H9 (cell line): ENCODE measurements at regions not wholly inside any gene's neighbourhood (a gene's known extent, or its start where the extent isn't known, plus 50 kb on each side); places are given as distances from the start of the nearest gene placed in this dataset.

Source experiments
- DNase-seq: peaks from one replicate; pipeline ENCODE4 v3.0.0-alpha.2; 2017
- H2AFZ ChIP-seq: one replicate; pipeline ENCODE4 v1.6.1; 2013; ENCODE audit warnings: mild to moderate bottlenecking, low read length, control low read depth, moderate library complexity
- H2AK5ac ChIP-seq: 2 replicates; pipeline ENCODE4 v1.6.1; 2013; ENCODE audit warnings: low read length, control low read depth, mixed read lengths; ENCODE audit not compliant: insufficient read length
- H2BK120ac ChIP-seq: one replicate; pipeline ENCODE4 v1.6.1; 2013; ENCODE audit warnings: low read depth, mild to moderate bottlenecking, low read length, control low read depth, inconsistent platforms; ENCODE audit not compliant: poor library complexity, severe bottlenecking
- H2BK12ac ChIP-seq: 2 replicates; pipeline ENCODE4 v1.6.1; 2013; ENCODE audit warnings: low read length, control low read depth, mixed read lengths, low read depth; ENCODE audit not compliant: insufficient read length
- H2BK15ac ChIP-seq: 2 replicates; pipeline ENCODE4 v1.6.1; 2013; ENCODE audit warnings: low read depth, low read length, control low read depth
- H2BK20ac ChIP-seq: one replicate; pipeline ENCODE4 v1.6.1; 2013; ENCODE audit warnings: low read depth, mild to moderate bottlenecking, low read length, control low read depth, inconsistent platforms; ENCODE audit not compliant: poor library complexity, severe bottlenecking
- H2BK5ac ChIP-seq: 2 replicates; pipeline ENCODE4 v1.6.1; 2013; ENCODE audit warnings: low read length, control low read depth, mixed read lengths; ENCODE audit not compliant: insufficient read length
- H3K14ac ChIP-seq: 2 replicates; pipeline ENCODE4 v1.6.1; 2013; ENCODE audit warnings: low read length, control low read depth; ENCODE audit not compliant: insufficient read depth
- H3K18ac ChIP-seq: 2 replicates; pipeline ENCODE4 v1.6.1; 2013; ENCODE audit warnings: low read depth, mild to moderate bottlenecking, mixed read lengths, low read length, control low read depth; ENCODE audit not compliant: insufficient read length
- H3K23ac ChIP-seq: 2 replicates; pipeline ENCODE4 v1.6.1; 2013; ENCODE audit warnings: low read length, control low read depth, mixed read lengths, low read depth; ENCODE audit not compliant: insufficient read length
- H3K23me2 ChIP-seq: 2 replicates; pipeline ENCODE4 v1.6.1; 2013; ENCODE audit warnings: low read depth, mild to moderate bottlenecking, mixed read lengths, low read length, control low read depth; ENCODE audit not compliant: insufficient read length, poor library complexity, severe bottlenecking
- H3K27ac ChIP-seq: 2 replicates; pipeline ENCODE4 v1.5.1; 2013; ENCODE audit warnings: low read length, control low read depth, mixed read lengths, low read depth; ENCODE audit not compliant: insufficient read length
- H3K27me3 ChIP-seq: 2 replicates; pipeline ENCODE4 v1.6.1; 2013; ENCODE audit warnings: low read length, control low read depth, inconsistent platforms; ENCODE audit not compliant: insufficient read depth
- H3K4ac ChIP-seq: 2 replicates; pipeline ENCODE4 v1.6.1; 2013; ENCODE audit warnings: low read depth, mild to moderate bottlenecking, control low read depth, inconsistent platforms, low read length, moderate library complexity
- H3K4me1 ChIP-seq: 2 replicates; pipeline ENCODE4 v1.6.1; 2013; ENCODE audit warnings: low read length, control low read depth, inconsistent platforms; ENCODE audit not compliant: insufficient read depth
- H3K4me2 ChIP-seq: 2 replicates; pipeline ENCODE4 v1.6.1; 2013; ENCODE audit warnings: low read length, control low read depth, mixed read lengths; ENCODE audit not compliant: insufficient read length, insufficient read depth
- H3K56ac ChIP-seq: 2 replicates; pipeline ENCODE4 v1.6.1; 2013; ENCODE audit warnings: low read depth, mild to moderate bottlenecking, mixed read lengths, low read length, control low read depth; ENCODE audit not compliant: insufficient read length
- H3K79me1 ChIP-seq: 2 replicates; pipeline ENCODE4 v1.6.1; 2013; ENCODE audit warnings: low read depth, mild to moderate bottlenecking, moderate library complexity, low read length, control low read depth, inconsistent platforms; ENCODE audit not compliant: insufficient read depth, poor library complexity, severe bottlenecking
- H3K79me2 ChIP-seq: 2 replicates; pipeline ENCODE4 v1.6.1; 2013; ENCODE audit warnings: low read length, control low read depth, inconsistent platforms; ENCODE audit not compliant: insufficient read depth
- H3K9ac ChIP-seq: 2 replicates; pipeline ENCODE4 v1.6.1; 2013; ENCODE audit warnings: low read length, control low read depth, mixed read lengths; ENCODE audit not compliant: insufficient read length; ENCODE audit errors: extremely low read depth
- H3K9me3 ChIP-seq: one replicate; pipeline ENCODE4 v1.6.1; 2013; ENCODE audit warnings: low read depth, low read length, inconsistent platforms; ENCODE audit not compliant: control insufficient read depth
- H3T11ph ChIP-seq: one replicate; pipeline ENCODE4 v1.6.1; 2013; ENCODE audit warnings: mild to moderate bottlenecking, low read length, control low read depth, inconsistent platforms
- H4K20me1 ChIP-seq: one replicate; pipeline ENCODE4 v1.6.1; 2013; ENCODE audit not compliant: control insufficient read depth, insufficient read length, insufficient read depth
- H4K5ac ChIP-seq: 2 replicates; pipeline ENCODE4 v1.6.1; 2013; ENCODE audit warnings: low read depth, mild to moderate bottlenecking, mixed read lengths, low read length, control low read depth; ENCODE audit not compliant: insufficient read length
- H4K8ac ChIP-seq: replicated peaks from 2 replicates; pipeline ENCODE4 v1.6.1; 2013; ENCODE audit warnings: low read length, control low read depth, mixed read lengths, low read depth; ENCODE audit not compliant: insufficient read length
- H4K91ac ChIP-seq: 2 replicates; pipeline ENCODE4 v1.6.1; 2013; ENCODE audit warnings: low read depth, mild to moderate bottlenecking, moderate library complexity, mixed read lengths, low read length, control low read depth; ENCODE audit not compliant: insufficient read length
- H3K27ac Mint-ChIP-seq, 3 experiments: 2 replicates in 2 of 3; 3 replicates in 1 of 3; pipeline ENCODE4 v1.8.0; 2020 to 2021; ENCODE audit warnings: mixed read lengths in 3 of 3, mild to moderate bottlenecking in 1 of 3, moderate library complexity in 1 of 3
- H3K27me3 Mint-ChIP-seq: 2 replicates; pipeline ENCODE4 v1.8.0; 2021; ENCODE audit warnings: low read depth, mild to moderate bottlenecking, moderate library complexity, mixed read lengths
- H3K36me3 Mint-ChIP-seq, 3 experiments: 2 replicates in 2 of 3; 3 replicates in 1 of 3; pipeline ENCODE4 v1.8.0; 2020 to 2021; ENCODE audit warnings: low read depth in 3 of 3, mixed read lengths in 3 of 3; ENCODE audit not compliant: insufficient read depth in 1 of 3
- H3K4me1 Mint-ChIP-seq, 2 experiments: 2 replicates each; pipeline ENCODE4 v1.8.0; 2020; ENCODE audit warnings: mixed read lengths in 2 of 2
- H3K4me3 Mint-ChIP-seq, 2 experiments: 2 replicates in 1 of 2; 3 replicates in 1 of 2; pipeline ENCODE4 v1.8.0; 2020 to 2021; ENCODE audit warnings: mild to moderate bottlenecking in 2 of 2, mixed read lengths in 2 of 2, moderate library complexity in 1 of 2
- H3K9me3 Mint-ChIP-seq, 2 experiments: 2 replicates in 1 of 2; 3 replicates in 1 of 2; pipeline ENCODE4 v1.8.0; 2020; ENCODE audit warnings: mild to moderate bottlenecking in 2 of 2, mixed read lengths in 2 of 2, moderate library complexity in 1 of 2
- CTCF ChIP-seq: fragments of 200-600 bp; sonication (generic); conservative IDR thresholded peaks from 3 replicates; pipeline ENCODE4 v1.8.0; 2021; ENCODE audit warnings: antibody characterized with exemption, mild to moderate bottlenecking
- WGBS: extraction: QIAGEN DNeasy Blood & Tissue Kit; methylation state at CpG from one replicate; pipeline ENCODE4 v1.1.7; 2013; ENCODE audit warnings: missing lambda C conversion rate, low lambda C conversion rate, mixed read lengths; ENCODE audit not compliant: insufficient read length; ENCODE audit errors: extremely low coverage; 5-methylcytosine and 5-hydroxymethylcytosine counted together

GRCh38 chr2:191574232-191574631 is 103.7 kb upstream of the NABP1 start:
- Histone ChIP-seq H3K27me3 (no peaks in the 10 kb centered on the region), H2AK5ac (no peak overlapping the region), H2BK15ac (no peak overlapping the region), H2BK12ac (no peak overlapping the region), H4K91ac (no peak overlapping the region), H4K8ac (no peak overlapping the region), H3K79me1 (no peaks in the 10 kb centered on the region), H3K56ac (no peak overlapping the region), H4K20me1 (no peaks in the 10 kb centered on the region), H3T11ph (no peak overlapping the region), H3K4ac (no peak overlapping the region), H2AFZ (no peak overlapping the region), H3K9ac (no peak overlapping the region), H3K4me1 (no peaks in the 10 kb centered on the region), H3K23ac (no peak overlapping the region), H3K4me2 (no peak overlapping the region), H2BK5ac (no peak overlapping the region), H3K18ac (no peak overlapping the region), H2BK20ac (no peak overlapping the region), H3K23me2 (no peaks in the 10 kb centered on the region), H3K9me3 (no peaks in the 10 kb centered on the region), H3K27ac (no peak overlapping the region), H2BK120ac (no peak overlapping the region), H3K14ac (no peak overlapping the region), H3K79me2 (no peaks in the 10 kb centered on the region), H4K5ac (no peak overlapping the region)
- H3K4me3 Mint-ChIP-seq, result no peak overlapping the region
- TF ChIP-seq CTCF, result no peak
- H3K36me3 Mint-ChIP-seq, result no peaks in the 10 kb centered on the region
- 0 out of 2 replicates have a peak, but pooled peaks cover 2% of the 10 kb centered on the region for H3K27me3 Mint-ChIP-seq
- no peaks in the 10 kb centered on the region; a peak in 1 of 5 replicates for H3K9me3 Mint-ChIP-seq
- H3K4me1 Mint-ChIP-seq, result peaks cover 10 to 16% of the 10 kb centered on the region in 2 experiments
- no peak for DNase-seq
- WGBS, result no CpG with 5 or more reads among the region's 2 CpGs
- no peak overlapping the region for H3K27ac Mint-ChIP-seq
